T-helper 17 cell (primary cell): ENCODE measurements at regions not wholly inside any gene's neighbourhood (a gene's known extent, or its start where the extent isn't known, plus 50 kb on each side); places are given as distances from the start of the nearest gene placed in this dataset.
"Not testable (repeated sequence)": the region's sequence is repeated elsewhere in the genome, so short reads cannot be mapped to it uniquely, and the experiment has no call there.

Source experiments
- ATAC-seq: fragments of 150-1000 bp; cut with Tn5 transposase; 2 replicates; pipeline ENCODE4 v1.10.0; 2021; ENCODE audit warnings: mild to moderate bottlenecking, moderate library complexity
- DNase-seq, 3 donors: peaks; one replicate each; pipeline versions ENCODE4 v3.0.0 to v3.0.0-alpha.2; 2020 to 2021
- H3K9me3 ChIP-seq: one replicate; pipeline ENCODE4 v1.7.0; 2013; ENCODE audit warnings: low read length, mild to moderate bottlenecking; ENCODE audit not compliant: control insufficient read depth, poor library complexity, severe bottlenecking
- H3K27ac Mint-ChIP-seq: one replicate; pipeline ENCODE4 v1.8.0; 2022; ENCODE audit warnings: mild to moderate bottlenecking, moderate library complexity, mixed read lengths
- H3K27me3 Mint-ChIP-seq: one replicate; pipeline ENCODE4 v1.8.0; 2022; ENCODE audit warnings: mixed read lengths
- H3K36me3 Mint-ChIP-seq: one replicate; pipeline ENCODE4 v1.8.0; 2022; ENCODE audit warnings: low read depth, mixed read lengths
- H3K4me1 Mint-ChIP-seq: one replicate; pipeline ENCODE4 v1.8.0; 2022; ENCODE audit warnings: mild to moderate bottlenecking, mixed read lengths
- H3K4me3 Mint-ChIP-seq: one replicate; pipeline ENCODE4 v1.8.0; 2022; ENCODE audit warnings: mild to moderate bottlenecking, moderate library complexity, mixed read lengths

DNA sequence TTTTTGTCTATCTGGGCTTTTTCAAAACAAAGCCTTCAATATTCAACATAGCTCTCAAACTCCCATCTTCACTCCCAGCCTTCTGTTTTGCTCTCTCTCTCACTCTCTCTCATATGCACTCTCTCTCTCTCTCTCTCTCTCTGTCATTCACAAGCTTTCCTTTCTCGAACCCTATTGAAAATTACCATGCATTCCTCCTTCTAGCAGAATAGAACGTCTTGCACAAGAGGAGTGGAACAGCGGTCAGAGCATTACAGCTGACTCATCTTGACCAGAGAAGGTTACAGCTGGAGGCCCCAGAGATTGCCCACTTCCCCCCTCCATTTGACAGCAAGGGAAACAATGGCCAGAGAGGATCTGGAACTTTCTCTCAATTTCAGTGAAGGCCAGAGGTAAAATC is 51.0 kb upstream of the LIFR start:
- no peaks in the 10 kb centered on the region for H3K4me1 Mint-ChIP-seq
- no peak overlapping the region for H3K4me3 Mint-ChIP-seq
- H3K27ac Mint-ChIP-seq: no peak overlapping the region
- ATAC-seq (no peak), DNase-seq (no peak)
- H3K36me3 Mint-ChIP-seq: no peaks in the 10 kb centered on the region
- no peaks in the 10 kb centered on the region for H3K9me3 ChIP-seq
- peaks cover 5% of the 10 kb centered on the region for H3K27me3 Mint-ChIP-seq

DNA sequence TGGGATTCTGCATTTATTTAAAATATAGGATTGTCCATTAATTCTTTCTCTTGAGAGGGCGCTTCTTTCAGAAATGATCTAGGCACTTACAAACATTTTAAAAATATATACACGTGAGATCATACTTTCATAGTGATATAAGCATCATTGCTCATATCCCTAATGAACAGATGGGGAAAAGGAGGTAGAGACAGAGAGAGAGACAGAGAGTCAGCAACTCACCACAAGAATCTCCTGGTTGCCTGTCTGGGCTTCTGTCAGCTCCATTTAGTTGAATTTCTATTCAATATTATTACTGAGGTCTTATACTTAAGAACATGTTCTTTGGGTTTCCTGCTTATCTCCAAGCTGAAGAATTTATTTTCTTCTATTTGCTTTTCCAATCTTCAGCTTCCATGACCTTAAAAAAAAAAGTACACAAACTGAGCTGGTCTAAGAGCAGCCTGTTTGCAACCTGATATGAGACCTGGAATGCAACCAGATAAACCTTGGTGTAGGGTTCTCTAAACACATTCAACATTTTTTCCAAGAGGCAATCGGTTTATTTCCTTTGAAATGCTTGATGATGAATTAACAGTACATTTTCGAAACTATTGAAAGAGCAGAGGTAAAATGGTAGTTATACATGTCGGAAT is 51.6 kb upstream of the LIFR start:
- Mint-ChIP-seq H3K4me3 (no peak overlapping the region), H3K36me3 (no peaks in the 10 kb centered on the region), H3K27me3 (peaks cover 5% of the 10 kb centered on the region), H3K4me1 (no peaks in the 10 kb centered on the region), H3K27ac (no peak overlapping the region)
- no peak for DNase-seq
- no peak for ATAC-seq
- no peaks in the 10 kb centered on the region for H3K9me3 ChIP-seq

DNA sequence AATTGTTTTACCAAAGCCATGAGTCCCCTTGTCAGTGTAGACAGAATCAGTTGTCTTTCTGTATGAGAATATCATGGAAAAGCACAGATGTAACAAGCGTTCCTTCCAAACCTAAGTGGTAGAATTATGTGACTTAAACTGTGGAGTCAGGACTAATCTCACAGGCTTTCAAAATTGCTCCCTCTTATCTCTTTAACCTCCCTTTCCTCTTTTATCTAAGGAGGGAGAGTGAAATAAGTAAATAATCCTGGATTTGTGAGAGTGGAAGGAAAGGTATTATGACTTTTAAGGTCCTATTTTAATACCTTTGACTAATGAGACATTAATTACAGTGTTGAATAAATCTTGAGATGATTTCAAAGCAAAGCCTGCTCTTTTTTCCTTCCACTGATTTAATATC is 52.4 kb upstream of the LIFR start:
- no peak overlapping the region for H3K27ac Mint-ChIP-seq
- ATAC-seq: no peak
- H3K27me3 Mint-ChIP-seq: peaks cover 5% of the 10 kb centered on the region
- H3K36me3 Mint-ChIP-seq: no peaks in the 10 kb centered on the region
- no peak for DNase-seq
- H3K4me3 Mint-ChIP-seq: no peak overlapping the region
- no peaks in the 10 kb centered on the region for H3K9me3 ChIP-seq
- H3K4me1 Mint-ChIP-seq: no peaks in the 10 kb centered on the region

DNA sequence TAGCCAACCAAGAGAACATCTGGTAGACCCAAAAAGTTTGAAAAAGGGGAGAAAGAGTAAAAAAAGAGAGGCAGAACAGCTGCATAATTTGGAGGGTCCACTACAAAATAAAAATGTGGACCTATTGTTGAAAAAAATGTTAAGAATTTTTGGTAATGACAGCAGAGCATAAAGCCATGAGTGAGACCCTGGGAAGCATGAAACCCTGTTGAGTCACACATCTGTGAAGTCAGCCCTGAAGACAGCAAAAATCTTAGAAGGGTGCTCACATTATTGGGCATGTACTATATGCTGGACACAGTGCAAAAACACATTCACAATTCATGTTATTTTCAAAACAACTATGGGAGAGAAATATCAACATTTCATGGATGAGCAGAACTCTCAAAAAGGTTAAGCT is 56.4 kb upstream of the LIFR start:
- Mint-ChIP-seq H3K36me3 (no peaks in the 10 kb centered on the region), H3K27me3 (peaks cover 5% of the 10 kb centered on the region), H3K27ac (no peak overlapping the region), H3K4me1 (no peaks in the 10 kb centered on the region), H3K4me3 (no peak overlapping the region)
- DNase-seq: no peak
- no peak for ATAC-seq
- H3K9me3 ChIP-seq: no peaks in the 10 kb centered on the region

DNA sequence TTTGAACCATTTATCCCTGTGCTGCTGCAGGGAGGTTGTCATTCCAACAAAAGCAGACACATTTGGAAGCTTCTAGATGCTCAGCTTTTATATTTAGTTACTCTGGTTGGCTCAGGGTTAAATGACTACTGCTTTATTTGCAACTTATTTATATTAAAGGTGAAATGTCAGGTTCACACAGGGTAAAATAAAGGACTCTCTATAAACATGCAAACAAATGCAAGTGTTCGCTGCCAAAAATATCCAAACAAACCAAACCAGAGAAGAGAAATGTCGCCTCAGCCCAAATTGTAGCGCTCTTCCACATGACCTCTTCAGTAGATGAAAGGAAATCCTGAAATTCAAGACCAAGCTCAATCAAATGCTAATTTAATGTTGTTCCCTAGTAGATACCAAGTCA is 57.0 kb upstream of the LIFR start:
- Mint-ChIP-seq H3K27ac (no peak overlapping the region), H3K4me3 (no peak overlapping the region), H3K27me3 (no peaks in the 10 kb centered on the region), H3K4me1 (no peaks in the 10 kb centered on the region), H3K36me3 (no peaks in the 10 kb centered on the region)
- ATAC-seq: no peak
- no peak for DNase-seq
- no peaks in the 10 kb centered on the region for H3K9me3 ChIP-seq

DNA sequence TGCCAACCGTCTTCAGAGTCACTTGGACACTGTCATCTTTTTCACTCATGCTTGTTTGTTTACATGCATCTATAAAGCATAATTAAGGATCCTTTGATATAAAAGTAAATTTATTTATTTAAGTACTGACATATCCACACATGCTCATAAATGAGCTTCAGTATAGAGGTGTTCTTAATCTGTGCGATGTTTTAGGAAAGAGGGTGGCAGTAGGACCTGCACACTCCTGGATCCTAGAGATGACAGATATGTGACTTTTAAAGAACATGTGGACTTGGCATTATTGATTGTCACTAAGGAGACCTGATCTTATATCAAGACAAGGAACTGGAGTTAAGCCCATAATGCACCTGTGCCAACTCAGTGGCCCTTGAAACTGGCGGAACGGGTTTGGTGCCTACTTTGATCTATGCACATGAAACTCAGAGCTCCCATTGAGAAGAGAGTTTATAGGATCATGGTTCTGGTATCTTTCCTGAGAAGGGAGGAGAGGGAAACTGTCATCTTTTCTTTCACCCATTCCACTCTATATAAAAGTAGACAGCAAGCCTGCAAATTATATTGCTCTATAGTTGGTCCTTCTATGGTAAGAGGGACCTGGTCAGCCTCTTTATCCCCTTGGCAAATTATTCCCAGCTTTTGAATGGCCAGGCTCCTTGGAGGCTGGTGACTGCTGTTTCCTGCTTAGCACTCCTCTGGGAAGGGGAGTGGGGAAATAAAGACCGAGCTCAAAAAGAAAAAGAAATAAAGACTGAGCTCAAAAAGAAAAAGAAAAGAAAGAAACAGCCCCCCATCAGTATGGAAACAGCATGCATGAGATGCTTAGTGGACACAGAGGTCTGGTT is 57.8 kb upstream of the LIFR start:
- H3K4me3 Mint-ChIP-seq: no peak overlapping the region
- DNase-seq: no peak
- ATAC-seq: no peak
- no peak overlapping the region for H3K27ac Mint-ChIP-seq
- H3K9me3 ChIP-seq: peaks cover 3% of the 10 kb centered on the region
- no peaks in the 10 kb centered on the region for H3K36me3 Mint-ChIP-seq
- no peaks in the 10 kb centered on the region for H3K27me3 Mint-ChIP-seq
- no peaks in the 10 kb centered on the region for H3K4me1 Mint-ChIP-seq

DNA sequence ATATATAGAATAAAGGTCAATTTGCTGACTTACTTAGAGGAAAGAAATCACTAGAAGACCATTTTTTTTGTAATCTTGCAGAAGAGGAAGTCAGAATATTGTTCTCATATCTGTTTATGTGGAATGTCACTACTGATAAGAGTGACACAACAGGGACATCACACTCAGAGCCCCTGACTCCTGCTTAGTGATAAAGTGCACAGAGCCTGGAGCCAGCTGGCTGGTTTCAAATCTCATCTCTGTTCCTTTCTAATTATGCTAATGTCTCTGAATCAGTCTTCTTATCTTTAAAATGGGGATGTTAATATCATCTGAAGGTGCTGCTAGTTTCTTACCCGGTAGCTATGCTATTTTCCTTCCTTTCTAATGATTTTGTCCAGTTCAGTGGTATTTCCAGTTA is 58.6 kb upstream of the LIFR start:
- DNase-seq: no peak
- peaks cover 3% of the 10 kb centered on the region for H3K9me3 ChIP-seq
- H3K36me3 Mint-ChIP-seq: no peaks in the 10 kb centered on the region
- no peaks in the 10 kb centered on the region for H3K27me3 Mint-ChIP-seq
- no peak overlapping the region for H3K4me3 Mint-ChIP-seq
- ATAC-seq: no peak
- no peak overlapping the region for H3K27ac Mint-ChIP-seq
- H3K4me1 Mint-ChIP-seq: no peaks in the 10 kb centered on the region

DNA sequence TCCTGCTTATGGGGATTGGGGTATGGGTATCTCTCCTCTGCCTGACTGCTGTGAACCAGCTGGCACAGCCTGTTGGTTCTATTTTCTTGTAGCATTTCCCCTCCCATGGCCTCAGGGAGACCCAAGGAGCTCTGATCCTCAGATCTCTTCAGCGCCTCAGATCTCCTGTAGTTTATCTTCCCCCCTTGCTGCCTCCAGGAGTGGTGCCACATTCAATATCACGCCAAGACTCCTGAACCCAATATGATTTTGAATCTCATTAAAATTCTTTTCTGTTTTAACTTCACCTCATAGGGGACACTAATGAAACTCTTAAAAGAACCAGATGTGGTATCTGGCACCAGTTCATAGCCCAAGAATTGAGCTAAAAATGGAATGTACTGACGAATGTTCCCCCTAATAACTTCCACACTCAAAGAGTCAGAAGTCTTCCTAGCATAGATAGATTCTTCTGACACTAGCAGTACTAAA is 59.6 kb upstream of the LIFR start:
- no peak for ATAC-seq
- Mint-ChIP-seq H3K27ac (no peak overlapping the region), H3K4me3 (no peak overlapping the region), H3K36me3 (no peaks in the 10 kb centered on the region), H3K27me3 (no peaks in the 10 kb centered on the region), H3K4me1 (no peaks in the 10 kb centered on the region)
- DNase-seq: no peak
- H3K9me3 ChIP-seq: peaks cover 3% of the 10 kb centered on the region

DNA sequence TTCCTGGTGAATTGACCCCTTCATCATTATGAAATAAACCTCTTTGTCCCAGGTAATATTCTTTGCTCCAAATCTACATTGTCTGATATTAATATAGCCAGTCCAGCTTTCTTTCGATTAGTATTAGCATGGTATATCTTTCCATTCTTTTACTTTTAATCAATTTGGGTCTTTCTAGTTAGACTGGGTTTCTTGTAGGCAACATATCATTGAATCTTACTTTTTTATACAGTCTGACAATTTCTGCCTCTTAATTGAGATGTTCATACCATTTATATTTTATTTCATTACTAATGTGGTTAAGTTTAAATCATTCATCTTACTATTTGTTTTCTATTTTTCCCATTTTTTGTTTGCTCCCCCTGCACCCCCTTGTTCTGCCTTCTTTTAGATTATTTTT is 61.7 kb upstream of the LIFR start:
- Mint-ChIP-seq H3K27me3 (no peaks in the 10 kb centered on the region), H3K27ac (no peak overlapping the region), H3K4me3 (no peak overlapping the region), H3K4me1 (no peaks in the 10 kb centered on the region), H3K36me3 (no peaks in the 10 kb centered on the region)
- DNase-seq (no peak), ATAC-seq (no peak)
- H3K9me3 ChIP-seq: peaks cover 3% of the 10 kb centered on the region

DNA sequence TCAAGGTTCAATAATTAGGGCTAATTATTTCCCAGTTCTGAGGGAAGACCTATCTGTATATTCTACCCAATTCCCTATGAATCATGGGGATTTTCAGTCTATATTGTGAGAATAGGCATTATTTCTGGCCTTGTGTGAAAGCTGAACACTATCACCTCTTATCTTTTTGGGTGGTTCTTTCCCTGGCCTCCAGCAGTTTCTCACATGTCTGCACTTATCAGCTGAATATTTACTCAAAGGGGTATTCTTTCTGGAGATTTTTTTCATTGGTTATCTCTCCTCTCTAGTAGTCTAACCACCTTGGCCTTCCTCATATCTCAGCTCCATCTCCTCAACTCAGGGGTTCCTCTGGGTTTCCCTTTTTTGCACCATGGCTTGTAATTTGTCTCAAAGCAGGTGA is 64.9 kb upstream of the LIFR start:
- ATAC-seq (no peak), DNase-seq (no peak)
- Mint-ChIP-seq H3K27me3 (peaks cover 7% of the 10 kb centered on the region), H3K4me3 (no peak overlapping the region), H3K27ac (no peak overlapping the region), H3K36me3 (no peaks in the 10 kb centered on the region), H3K4me1 (no peaks in the 10 kb centered on the region)
- H3K9me3 ChIP-seq: peaks cover 3% of the 10 kb centered on the region

DNA sequence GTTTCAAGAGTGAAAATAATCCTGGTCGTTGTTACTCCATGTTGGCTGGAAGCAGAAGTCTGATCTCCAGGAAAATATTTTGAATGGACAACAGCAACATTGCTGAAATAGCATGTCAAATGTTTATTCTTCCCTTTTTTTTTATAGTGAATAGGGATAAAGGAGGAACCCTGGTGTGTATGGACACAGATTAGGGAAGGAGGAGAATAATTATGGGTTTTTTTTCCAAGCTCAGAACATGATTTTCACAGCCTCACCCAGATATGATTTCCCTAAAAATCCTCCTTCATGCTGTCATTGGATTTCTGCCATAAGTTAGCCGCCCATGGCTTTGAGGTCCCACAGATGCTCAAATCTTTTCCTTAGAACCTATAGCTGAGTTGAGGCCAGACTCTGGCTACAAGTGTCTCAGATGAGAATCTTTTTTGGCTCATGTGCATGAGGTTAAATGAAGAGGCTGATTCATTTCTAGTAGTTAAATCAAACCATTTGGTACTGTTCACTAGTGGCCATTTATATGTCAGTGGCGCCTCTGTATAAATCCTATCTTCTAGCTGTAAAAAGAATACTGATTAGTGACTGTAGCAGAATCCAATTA is 65.5 kb upstream of the LIFR start:
- H3K36me3 Mint-ChIP-seq: no peaks in the 10 kb centered on the region
- no peaks in the 10 kb centered on the region for H3K4me1 Mint-ChIP-seq
- peaks cover 7% of the 10 kb centered on the region for H3K27me3 Mint-ChIP-seq
- ATAC-seq (no peak), DNase-seq (no peak)
- H3K4me3 Mint-ChIP-seq: no peak overlapping the region
- H3K9me3 ChIP-seq: peaks cover 3% of the 10 kb centered on the region
- no peak overlapping the region for H3K27ac Mint-ChIP-seq

DNA sequence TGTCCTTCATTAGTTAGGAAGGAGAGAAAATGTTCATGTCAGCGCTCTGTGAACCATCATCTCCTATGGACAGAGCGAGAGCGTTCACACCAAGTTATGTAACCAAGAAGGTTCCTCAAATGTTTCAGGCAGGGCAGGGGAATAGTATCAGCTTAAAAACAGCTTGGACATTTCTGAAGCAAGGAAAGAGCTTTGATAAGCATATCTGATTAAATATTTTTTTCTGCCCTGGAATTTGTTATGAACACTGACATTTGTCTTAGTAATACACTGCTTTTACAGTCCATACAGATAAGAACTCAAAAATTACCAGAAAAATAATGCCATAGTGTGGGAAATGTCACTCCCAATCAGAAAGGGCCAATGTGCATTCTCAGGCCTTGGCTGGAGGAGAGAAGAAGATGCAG is 66.3 kb upstream of the LIFR start:
- H3K27me3 Mint-ChIP-seq: peaks cover 7% of the 10 kb centered on the region
- DNase-seq (no peak), ATAC-seq (no peak)
- H3K4me3 Mint-ChIP-seq: no peak overlapping the region
- H3K36me3 Mint-ChIP-seq: no peaks in the 10 kb centered on the region
- no peak overlapping the region for H3K27ac Mint-ChIP-seq
- H3K9me3 ChIP-seq: peaks cover 3% of the 10 kb centered on the region
- no peaks in the 10 kb centered on the region for H3K4me1 Mint-ChIP-seq

DNA sequence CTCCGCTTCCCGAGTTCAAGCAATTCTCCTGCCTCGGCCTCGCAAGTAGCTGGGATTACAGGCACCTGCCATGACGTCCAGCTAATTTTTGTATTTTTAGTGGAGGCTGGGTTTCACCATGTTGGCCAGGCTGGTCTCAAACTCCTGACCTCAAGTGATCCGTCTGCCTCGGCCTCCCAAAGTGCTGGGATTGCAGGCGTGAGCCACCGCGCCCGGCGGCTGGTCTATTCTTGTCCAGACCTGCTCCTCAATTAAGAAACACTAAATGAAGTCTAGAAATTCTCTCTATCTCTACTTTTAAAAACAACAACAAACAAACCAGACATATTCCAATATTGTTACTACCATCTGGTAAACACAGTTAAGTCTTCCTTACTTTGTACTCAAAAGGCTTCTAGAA is 68.1 kb upstream of the LIFR start:
- not testable (repeated sequence) for H3K36me3 Mint-ChIP-seq, ATAC-seq, H3K27ac Mint-ChIP-seq, H3K4me3 Mint-ChIP-seq, H3K9me3 ChIP-seq, H3K4me1 Mint-ChIP-seq, H3K27me3 Mint-ChIP-seq, DNase-seq

DNA sequence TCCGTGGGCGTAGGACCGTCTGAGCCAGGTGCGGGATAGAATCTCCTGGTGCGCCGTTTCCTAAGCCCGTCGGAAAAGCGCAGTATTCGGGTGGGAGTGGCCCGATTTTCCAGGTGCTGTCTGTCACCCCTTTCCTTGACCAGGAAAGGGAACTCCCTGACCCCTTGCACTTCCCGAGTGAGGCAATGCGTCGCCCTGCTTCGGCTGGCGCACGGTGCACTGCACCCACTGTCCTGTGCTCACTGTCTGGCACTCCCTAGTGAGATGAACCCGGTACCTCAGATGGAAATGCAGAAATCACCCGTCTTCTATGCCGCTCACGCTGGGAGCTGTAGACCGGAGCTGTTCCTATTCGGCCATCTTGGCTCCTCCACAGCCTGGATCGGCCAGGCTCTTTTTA is 74.9 kb upstream of the LIFR start:
- not testable (repeated sequence) for H3K27me3 Mint-ChIP-seq, H3K4me1 Mint-ChIP-seq, DNase-seq, ATAC-seq, H3K4me3 Mint-ChIP-seq, H3K27ac Mint-ChIP-seq, H3K9me3 ChIP-seq, H3K36me3 Mint-ChIP-seq
